Smooth muscle cell (in vitro differentiated cells): ENCODE measurements at regions not wholly inside any gene's neighbourhood (a gene's known extent, or its start where the extent isn't known, plus 50 kb on each side); places are given as distances from the start of the nearest gene placed in this dataset.

Experiments
- DNase-seq: peaks from one replicate; lab custom pipeline; 2025; ENCODE audit not compliant: unreplicated experiment; lab: John Stamatoyannopoulos, UW
- H2AFZ ChIP-seq: fragments of 200-600 bp; sonication (generic); 2 replicates; pipeline ENCODE4 v1.6.0; 2016; ENCODE audit warnings: antibody characterized with exemption, low read depth, mild to moderate bottlenecking
- H3F3A ChIP-seq: fragments of 200-600 bp; sonication (generic); 2 replicates; pipeline ENCODE4 v1.6.0; 2017; ENCODE audit warnings: antibody characterized with exemption, low read depth
- H3K27ac ChIP-seq: fragments of 200-600 bp; sonication (generic); 2 replicates; pipeline ENCODE4 v1.5.1; 2016; ENCODE audit warnings: low read depth, mild to moderate bottlenecking
- H3K27me3 ChIP-seq: fragments of 200-600 bp; sonication (generic); 2 replicates; pipeline ENCODE4 v1.6.1; 2016; ENCODE audit warnings: low read depth, mild to moderate bottlenecking
- H3K36me3 ChIP-seq: fragments of 200-600 bp; sonication (generic); 2 replicates; pipeline ENCODE4 v1.5.1; 2016; ENCODE audit warnings: low read depth
- H3K4me1 ChIP-seq: fragments of 200-600 bp; sonication (generic); 2 replicates; pipeline ENCODE4 v1.5.1; 2016; ENCODE audit warnings: low read depth
- H3K4me2 ChIP-seq: fragments of 200-600 bp; sonication (generic); 2 replicates; pipeline ENCODE4 v1.6.0; 2016; ENCODE audit warnings: mild to moderate bottlenecking
- H3K4me3 ChIP-seq: fragments of 200-600 bp; sonication (generic); 2 replicates; pipeline ENCODE4 v1.5.1; 2016; ENCODE audit warnings: mild to moderate bottlenecking
- H3K79me2 ChIP-seq: fragments of 200-600 bp; sonication (generic); 2 replicates; pipeline ENCODE4 v1.6.0; 2016; ENCODE audit warnings: low read depth, mild to moderate bottlenecking
- H3K9ac ChIP-seq: fragments of 200-600 bp; sonication (generic); 2 replicates; pipeline ENCODE4 v1.6.0; 2016; ENCODE audit warnings: low read depth
- H3K9me3 ChIP-seq: fragments of 200-600 bp; sonication (generic); replicated peaks from 2 replicates; pipeline ENCODE4 v1.5.1; 2016; ENCODE audit warnings: low read depth
- H4K20me1 ChIP-seq: fragments of 200-600 bp; sonication (generic); 2 replicates; pipeline ENCODE4 v1.6.0; 2016; ENCODE audit warnings: low read depth
- WGBS: methylation state at CpG from one replicate; pipeline ENCODE4 v1.1.7; 2016; ENCODE audit warnings: low lambda C conversion rate; 5-methylcytosine and 5-hydroxymethylcytosine counted together
- TF ChIP-seq, protein P1 (sequence below): fragments of 200-600 bp; sonication (generic); IDR thresholded peaks from 2 replicates; pipeline ENCODE4 v1.5.1; 2017; ENCODE audit warnings: borderline replicate concordance, mild to moderate bottlenecking, antibody characterized with exemption; ENCODE audit not compliant: insufficient read depth, poor library complexity, severe bottlenecking

- Histone ChIP-seq H3F3A (peaks cover 19% of the 10 kb centered on the region), H4K20me1 (no peaks in the 10 kb centered on the region), H3K27me3 (no peaks in the 10 kb centered on the region), H3K9ac (no peak overlapping the region), H3K4me1 (peaks cover 34% of the 10 kb centered on the region), H3K9me3 (no peaks in the 10 kb centered on the region), H3K4me3 (no peak overlapping the region), H3K4me2 (no peak overlapping the region), H2AFZ (no peak overlapping the region), H3K36me3 (no peaks in the 10 kb centered on the region), H3K27ac (no peak overlapping the region), H3K79me2 (no peaks in the 10 kb centered on the region)
- TF ChIP-seq, protein P1, sequence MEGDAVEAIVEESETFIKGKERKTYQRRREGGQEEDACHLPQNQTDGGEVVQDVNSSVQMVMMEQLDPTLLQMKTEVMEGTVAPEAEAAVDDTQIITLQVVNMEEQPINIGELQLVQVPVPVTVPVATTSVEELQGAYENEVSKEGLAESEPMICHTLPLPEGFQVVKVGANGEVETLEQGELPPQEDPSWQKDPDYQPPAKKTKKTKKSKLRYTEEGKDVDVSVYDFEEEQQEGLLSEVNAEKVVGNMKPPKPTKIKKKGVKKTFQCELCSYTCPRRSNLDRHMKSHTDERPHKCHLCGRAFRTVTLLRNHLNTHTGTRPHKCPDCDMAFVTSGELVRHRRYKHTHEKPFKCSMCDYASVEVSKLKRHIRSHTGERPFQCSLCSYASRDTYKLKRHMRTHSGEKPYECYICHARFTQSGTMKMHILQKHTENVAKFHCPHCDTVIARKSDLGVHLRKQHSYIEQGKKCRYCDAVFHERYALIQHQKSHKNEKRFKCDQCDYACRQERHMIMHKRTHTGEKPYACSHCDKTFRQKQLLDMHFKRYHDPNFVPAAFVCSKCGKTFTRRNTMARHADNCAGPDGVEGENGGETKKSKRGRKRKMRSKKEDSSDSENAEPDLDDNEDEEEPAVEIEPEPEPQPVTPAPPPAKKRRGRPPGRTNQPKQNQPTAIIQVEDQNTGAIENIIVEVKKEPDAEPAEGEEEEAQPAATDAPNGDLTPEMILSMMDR = no peak
- 89% methylated on average over 5 of the region's 5 CpGs for WGBS
- DNase-seq = no peak
These were observed 156.9 kb downstream of the C9orf50 start for GRCh38 chr9:129463994-129464393.

DNA sequence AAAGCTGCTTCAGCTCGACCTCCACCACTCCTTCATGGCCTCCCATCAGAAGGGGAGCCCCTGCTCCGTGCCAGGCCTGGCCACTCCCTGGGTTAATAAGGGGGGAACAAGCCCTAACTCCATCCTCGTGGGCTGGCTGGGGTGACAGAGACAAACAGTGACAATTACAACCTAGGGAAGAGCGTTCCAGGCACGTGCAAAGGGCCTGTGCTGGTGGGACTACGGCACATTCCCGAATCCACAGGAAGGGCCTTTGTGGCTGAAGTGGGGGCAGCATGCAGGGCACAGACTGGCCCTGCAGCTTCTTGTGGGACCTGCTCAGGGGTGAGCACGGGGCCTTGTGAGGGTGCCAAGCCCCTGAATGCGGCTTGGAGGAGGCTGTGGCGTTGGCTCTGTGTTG is 157.4 kb downstream of the C9orf50 start:
- peaks cover 19% of the 10 kb centered on the region for H3F3A ChIP-seq
- peaks cover 40% of the 10 kb centered on the region for H3K4me1 ChIP-seq
- H2AFZ ChIP-seq = no peak overlapping the region
- WGBS = 92% methylated on average over 10 of the region's 10 CpGs
- H3K36me3 ChIP-seq = no peaks in the 10 kb centered on the region
- no peak overlapping the region for H3K4me3 ChIP-seq
- H3K9me3 ChIP-seq = no peaks in the 10 kb centered on the region
- H3K4me2 ChIP-seq = no peak overlapping the region
- no peaks in the 10 kb centered on the region for H4K20me1 ChIP-seq
- H3K27me3 ChIP-seq = no peaks in the 10 kb centered on the region
- TF ChIP-seq, protein P1 = no peak
- H3K27ac ChIP-seq = no peak overlapping the region
- DNase-seq = no peak
- H3K9ac ChIP-seq = no peak overlapping the region
- no peaks in the 10 kb centered on the region for H3K79me2 ChIP-seq

DNA sequence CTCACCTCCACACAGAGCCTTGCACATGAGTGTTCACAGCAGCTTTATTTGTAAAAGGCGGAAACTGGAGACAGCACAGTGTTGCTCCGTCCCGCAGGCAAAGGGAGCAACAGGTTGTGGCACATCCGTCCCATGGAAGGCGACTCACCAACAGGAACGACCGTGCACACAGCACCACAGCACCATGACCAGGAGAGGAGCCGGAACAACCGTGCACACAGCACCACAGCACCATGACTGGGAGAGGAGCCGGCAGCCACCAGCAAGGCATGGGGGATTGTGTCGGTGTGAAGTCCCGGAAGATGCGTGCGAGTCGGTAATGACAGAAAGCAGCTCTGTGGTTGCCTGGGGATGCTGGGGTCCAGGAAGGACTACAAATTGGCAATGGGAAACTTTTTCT is 158.5 kb downstream of the C9orf50 start:
- H3F3A ChIP-seq = peaks cover 19% of the 10 kb centered on the region
- H3K36me3 ChIP-seq = no peaks in the 10 kb centered on the region
- no peaks in the 10 kb centered on the region for H3K79me2 ChIP-seq
- H3K4me1 ChIP-seq = peaks cover 46% of the 10 kb centered on the region
- no peak overlapping the region for H3K9ac ChIP-seq
- no peaks in the 10 kb centered on the region for H3K27me3 ChIP-seq
- H4K20me1 ChIP-seq = no peaks in the 10 kb centered on the region
- no peak overlapping the region for H2AFZ ChIP-seq
- H3K27ac ChIP-seq = no peak overlapping the region
- TF ChIP-seq, protein P1 = no peak
- 87% methylated on average over 15 of the region's 15 CpGs for WGBS
- no peak for DNase-seq
- H3K9me3 ChIP-seq = no peaks in the 10 kb centered on the region
- H3K4me3 ChIP-seq = no peak overlapping the region
- no peak overlapping the region for H3K4me2 ChIP-seq
